IMR-90 (cell line): ENCODE measurements at regions not wholly inside any gene's neighbourhood (a gene's known extent, or its start where the extent isn't known, plus 50 kb on each side); places are given as distances from the start of the nearest gene placed in this dataset.
"Not testable (repeated sequence)": the region's sequence is repeated elsewhere in the genome, so short reads cannot be mapped to it uniquely, and the experiment has no call there.

Experiments
- ATAC-seq: fragments of 200-7000 bp; cut with Tn5 transposase; 2 replicates; pipeline ENCODE4 v1.9.1; 2020; ENCODE audit warnings: low read depth, mild to moderate bottlenecking, moderate library complexity
- BruUV-seq: library from RNA; stranded (reverse); fragments of 400-500 nt; replicated peaks from 2 replicates; lab custom pipeline; 2021; lab: Mats Ljungman, UMichigan
- CTCF ChIA-PET: fragments of 300-600 bp; formaldehyde crosslinking; extraction: SDS; loops from one replicate; lab custom pipeline; 2021; ENCODE audit warnings: antibody characterized with exemption; lab: Yijun Ruan, JAX
- POLR2A ChIA-PET: fragments of 300-600 bp; sonication (Branson Sonifier 250); formaldehyde crosslinking; loops from one replicate; lab custom pipeline; 2022; ENCODE audit warnings: antibody characterized with exemption; ENCODE audit not compliant: unreplicated experiment; lab: Charles Lee
- DNase-seq: peaks from one replicate; pipeline ENCODE4 v3.0.0; 2013
- H2AFZ ChIP-seq: replicated peaks from 2 replicates; pipeline ENCODE3; 2013; ENCODE audit warnings: low read length, mild to moderate bottlenecking; ENCODE audit not compliant: poor library complexity
- H2AK5ac ChIP-seq: 2 replicates; pipeline ENCODE4 v1.6.1; 2013; ENCODE audit warnings: low read depth, low read length, inconsistent platforms
- H2AK9ac ChIP-seq: replicated peaks from 2 replicates; pipeline ENCODE3; 2013; ENCODE audit warnings: mild to moderate bottlenecking, low read depth, low read length, moderate library complexity; ENCODE audit not compliant: poor library complexity
- H2BK120ac ChIP-seq: 2 replicates; pipeline ENCODE4 v1.6.1; 2013; ENCODE audit warnings: low read depth, low read length, inconsistent platforms
- H2BK15ac ChIP-seq: 3 replicates; pipeline ENCODE4 v1.6.1; 2013; ENCODE audit warnings: low read depth, low read length, inconsistent platforms
- H2BK20ac ChIP-seq: 2 replicates; pipeline ENCODE4 v1.6.1; 2013; ENCODE audit warnings: low read depth, mild to moderate bottlenecking, inconsistent platforms, low read length, moderate library complexity
- H2BK5ac ChIP-seq: 2 replicates; pipeline ENCODE4 v1.6.1; 2013; ENCODE audit warnings: mild to moderate bottlenecking, low read depth, low read length, inconsistent platforms; ENCODE audit not compliant: poor library complexity, severe bottlenecking
- H3K14ac ChIP-seq: replicated peaks from 2 replicates; pipeline ENCODE4 v1.6.1; 2013; ENCODE audit warnings: low read depth, low read length, inconsistent platforms
- H3K18ac ChIP-seq: 2 replicates; pipeline ENCODE4 v1.6.1; 2013; ENCODE audit warnings: low read depth, low read length, control low read depth
- H3K23ac ChIP-seq: 2 replicates; pipeline ENCODE4 v1.6.1; 2013; ENCODE audit warnings: low read depth, low read length, inconsistent platforms
- H3K27ac ChIP-seq: 2 replicates; pipeline ENCODE4 v1.5.1; 2013; ENCODE audit warnings: mild to moderate bottlenecking, control low read depth, low read length; ENCODE audit not compliant: insufficient read depth
- H3K27me3 ChIP-seq: 2 replicates; pipeline ENCODE4 v1.6.1; 2013; ENCODE audit warnings: low read length; ENCODE audit not compliant: control insufficient read depth, insufficient read depth
- H3K36me3 ChIP-seq: 2 replicates; pipeline ENCODE4 v1.6.1; 2013; ENCODE audit warnings: low read length, mixed read lengths; ENCODE audit not compliant: control insufficient read depth, insufficient read depth
- H3K4ac ChIP-seq: 2 replicates; pipeline ENCODE4 v1.6.1; 2013; ENCODE audit warnings: low read depth, low read length, inconsistent platforms
- H3K4me1 ChIP-seq: 2 replicates; pipeline ENCODE4 v1.6.1; 2013; ENCODE audit warnings: low read length, mixed read lengths; ENCODE audit not compliant: control insufficient read depth, insufficient read depth
- H3K4me2 ChIP-seq: 2 replicates; pipeline ENCODE4 v1.6.1; 2013; ENCODE audit warnings: low read depth, mild to moderate bottlenecking, control low read depth, low read length, moderate library complexity
- H3K4me3 ChIP-seq: 2 replicates; pipeline ENCODE4 v1.5.1; 2013; ENCODE audit warnings: low read depth, mild to moderate bottlenecking, control low read depth, low read length, moderate library complexity; ENCODE audit not compliant: insufficient read depth
- H3K56ac ChIP-seq: 2 replicates; pipeline ENCODE4 v1.6.1; 2013; ENCODE audit warnings: low read length, inconsistent platforms; ENCODE audit not compliant: insufficient read depth; ENCODE audit errors: extremely low read depth
- H3K79me1 ChIP-seq, 2 experiments: 2 replicates each; pipeline ENCODE4 v1.6.1; 2013; ENCODE audit warnings: low read length in 2 of 2, inconsistent platforms in 1 of 2, low read depth in 1 of 2
- H3K9ac ChIP-seq: 2 replicates; pipeline ENCODE4 v1.6.1; 2013; ENCODE audit warnings: low read depth, low read length, control low read depth
- H3K9me1 ChIP-seq: 2 replicates; pipeline ENCODE4 v1.6.1; 2013; ENCODE audit warnings: low read length, inconsistent platforms; ENCODE audit not compliant: insufficient read depth
- H3K9me3 ChIP-seq: 2 replicates; pipeline ENCODE4 v1.6.1; 2013; ENCODE audit warnings: low read length; ENCODE audit not compliant: control insufficient read depth, insufficient read depth
- H4K20me1 ChIP-seq: 2 replicates; pipeline ENCODE4 v1.6.1; 2013; ENCODE audit warnings: low read length, inconsistent platforms; ENCODE audit not compliant: insufficient read depth
- H4K5ac ChIP-seq: 2 replicates; pipeline ENCODE4 v1.6.1; 2013; ENCODE audit warnings: mild to moderate bottlenecking, low read depth, low read length, control low read depth
- H4K8ac ChIP-seq, 2 experiments: 2 replicates each; pipeline ENCODE4 v1.6.1; 2013; ENCODE audit warnings: low read depth in 2 of 2, low read length in 2 of 2, control low read depth in 1 of 2, inconsistent platforms in 1 of 2
- H4K91ac ChIP-seq: 2 replicates; pipeline ENCODE4 v1.6.1; 2013; ENCODE audit warnings: low read depth, low read length, inconsistent platforms; ENCODE audit not compliant: insufficient read depth
- BHLHE40 ChIP-seq: fragments of 150-350 bp; IDR thresholded peaks from 2 replicates; pipeline ENCODE4 v1.6.1; 2016; ENCODE audit warnings: mild to moderate bottlenecking, low read depth, low read length
- CEBPB ChIP-seq: IDR thresholded peaks from 2 replicates; pipeline ENCODE4 v1.6.1; 2012; ENCODE audit warnings: low read depth, low read length, improper control_type of control experiment
- MAZ ChIP-seq: IDR thresholded peaks from 2 replicates; pipeline ENCODE4 v1.6.1; 2012; ENCODE audit warnings: low read depth, mild to moderate bottlenecking, low read length, improper control_type of control experiment, moderate library complexity, borderline replicate concordance
- MXI1 ChIP-seq: IDR thresholded peaks from 2 replicates; pipeline ENCODE4 v1.6.1; 2012; ENCODE audit warnings: low read depth, mild to moderate bottlenecking, low read length, moderate library complexity, borderline replicate concordance
- POLR2A ChIP-seq: IDR thresholded peaks from 2 replicates; pipeline ENCODE4 v1.6.1; 2012; ENCODE audit warnings: mild to moderate bottlenecking, low read depth, low read length
- RAD21 ChIP-seq: IDR thresholded peaks from 2 replicates; pipeline ENCODE4 v1.6.1; 2012; ENCODE audit warnings: low read length, improper control_type of control experiment
- WGBS, 2 experiments: methylation state at CpG; one replicate each; pipeline versions ENCODE4 v1.1.5 to v1.1.7; 2013; ENCODE audit warnings: missing lambda C conversion rate in 2 of 2; ENCODE audit not compliant: insufficient read length in 1 of 2; ENCODE audit errors: extremely low coverage in 2 of 2; 5-methylcytosine and 5-hydroxymethylcytosine counted together
- dilution Hi-C: fragments of 300-500 bp; cut with HindIII; formaldehyde crosslinking; loops from one replicate; pipeline ENCODE4 v1.14.3; 2018; ENCODE audit warnings: low sequenced_read_pairs; ENCODE audit not compliant: unreplicated experiment
- in situ Hi-C: fragments of 300-500 bp; cut with MboI; formaldehyde crosslinking; loops from 3 replicates; pipeline ENCODE4 v1.14.3; 2019; ENCODE audit warnings: low sequenced_read_pairs, inconsistent platforms, mixed read lengths
- intact Hi-C: fragments of 100-400 bp; cut with micrococcal nuclease; formaldehyde crosslinking; loops from 2 replicates; pipeline ENCODE4 v1.10.0; 2022
- TF ChIP-seq, protein P1 (sequence below): fragments of 150-350 bp; IDR thresholded peaks from 2 replicates; pipeline ENCODE4 v1.6.1; 2016; ENCODE audit warnings: low read depth, mild to moderate bottlenecking, low read length, moderate library complexity, borderline replicate concordance

DNA sequence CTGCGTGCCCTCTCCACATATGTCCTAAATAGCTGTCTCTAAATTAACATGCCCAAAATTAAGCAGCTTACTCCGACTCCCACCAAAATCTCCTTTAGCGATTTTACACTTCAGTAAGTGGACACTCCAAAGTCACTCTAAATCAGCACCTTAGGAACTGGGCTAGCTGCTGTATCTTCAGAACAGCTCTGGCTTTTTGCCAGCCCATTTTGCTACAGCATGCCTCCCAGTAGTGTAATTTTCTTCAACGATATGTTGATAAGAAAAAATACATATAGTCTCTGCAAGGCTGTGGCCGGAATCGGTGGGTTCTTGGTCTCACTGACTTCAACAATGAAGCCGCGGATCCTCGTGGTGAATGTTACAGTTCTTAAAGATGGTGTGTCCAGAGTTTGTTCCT is 291.8 kb upstream of the RGPD4 start:
- no peaks in the 10 kb centered on the region for H3K9me3 ChIP-seq
- no peak overlapping the region for H3K4me3 ChIP-seq
- no peak overlapping the region for H3K4me2 ChIP-seq
- H4K5ac ChIP-seq, result no peak overlapping the region
- no peak overlapping the region for H4K91ac ChIP-seq
- TF ChIP-seq MAZ, result no peak
- TF ChIP-seq, protein P1, sequence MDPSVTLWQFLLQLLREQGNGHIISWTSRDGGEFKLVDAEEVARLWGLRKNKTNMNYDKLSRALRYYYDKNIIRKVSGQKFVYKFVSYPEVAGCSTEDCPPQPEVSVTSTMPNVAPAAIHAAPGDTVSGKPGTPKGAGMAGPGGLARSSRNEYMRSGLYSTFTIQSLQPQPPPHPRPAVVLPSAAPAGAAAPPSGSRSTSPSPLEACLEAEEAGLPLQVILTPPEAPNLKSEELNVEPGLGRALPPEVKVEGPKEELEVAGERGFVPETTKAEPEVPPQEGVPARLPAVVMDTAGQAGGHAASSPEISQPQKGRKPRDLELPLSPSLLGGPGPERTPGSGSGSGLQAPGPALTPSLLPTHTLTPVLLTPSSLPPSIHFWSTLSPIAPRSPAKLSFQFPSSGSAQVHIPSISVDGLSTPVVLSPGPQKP, result no peak
- no peak for TF ChIP-seq CEBPB
- no peak for TF ChIP-seq BHLHE40
- no peak for TF ChIP-seq MXI1
- TF ChIP-seq RAD21, result no peak
- no peak for TF ChIP-seq POLR2A
- no peak overlapping the region for H2AK9ac ChIP-seq
- CTCF ChIA-PET, result no interaction called here
- dilution Hi-C loops (no loop called here), intact Hi-C loops (no loop called here), in situ Hi-C loops (no loop called here)
- POLR2A ChIA-PET, result no interaction called here
- no peak overlapping the region for H2AK5ac ChIP-seq
- ATAC-seq, result no peak
- H3K18ac ChIP-seq, result no peak overlapping the region
- no TSS peak for BruUV-seq
- H3K4ac ChIP-seq, result no peak overlapping the region
- no peaks in the 10 kb centered on the region for H3K79me1 ChIP-seq
- no peak overlapping the region for H4K8ac ChIP-seq
- no peak for DNase-seq
- H2BK20ac ChIP-seq, result no peak overlapping the region
- no peaks in the 10 kb centered on the region for H3K4me1 ChIP-seq
- no peak overlapping the region for H2BK5ac ChIP-seq
- H2BK15ac ChIP-seq, result no peak overlapping the region
- no peak overlapping the region for H3K9ac ChIP-seq
- no peaks in the 10 kb centered on the region for H4K20me1 ChIP-seq
- H2BK120ac ChIP-seq, result no peak overlapping the region
- no peak overlapping the region for H3K14ac ChIP-seq
- no peak overlapping the region for H3K23ac ChIP-seq
- no peak overlapping the region for H2AFZ ChIP-seq
- no peaks in the 10 kb centered on the region for H3K27me3 ChIP-seq
- WGBS, 2 experiments, result 84% methylated on average over 6 of the region's 9 CpGs; no CpG with 5 or more reads in 1 of the 2 experiments
- no peak overlapping the region for H3K56ac ChIP-seq
- no peak overlapping the region for H3K27ac ChIP-seq
- no peaks in the 10 kb centered on the region for H3K9me1 ChIP-seq
- H3K36me3 ChIP-seq, result no peaks in the 10 kb centered on the region

DNA sequence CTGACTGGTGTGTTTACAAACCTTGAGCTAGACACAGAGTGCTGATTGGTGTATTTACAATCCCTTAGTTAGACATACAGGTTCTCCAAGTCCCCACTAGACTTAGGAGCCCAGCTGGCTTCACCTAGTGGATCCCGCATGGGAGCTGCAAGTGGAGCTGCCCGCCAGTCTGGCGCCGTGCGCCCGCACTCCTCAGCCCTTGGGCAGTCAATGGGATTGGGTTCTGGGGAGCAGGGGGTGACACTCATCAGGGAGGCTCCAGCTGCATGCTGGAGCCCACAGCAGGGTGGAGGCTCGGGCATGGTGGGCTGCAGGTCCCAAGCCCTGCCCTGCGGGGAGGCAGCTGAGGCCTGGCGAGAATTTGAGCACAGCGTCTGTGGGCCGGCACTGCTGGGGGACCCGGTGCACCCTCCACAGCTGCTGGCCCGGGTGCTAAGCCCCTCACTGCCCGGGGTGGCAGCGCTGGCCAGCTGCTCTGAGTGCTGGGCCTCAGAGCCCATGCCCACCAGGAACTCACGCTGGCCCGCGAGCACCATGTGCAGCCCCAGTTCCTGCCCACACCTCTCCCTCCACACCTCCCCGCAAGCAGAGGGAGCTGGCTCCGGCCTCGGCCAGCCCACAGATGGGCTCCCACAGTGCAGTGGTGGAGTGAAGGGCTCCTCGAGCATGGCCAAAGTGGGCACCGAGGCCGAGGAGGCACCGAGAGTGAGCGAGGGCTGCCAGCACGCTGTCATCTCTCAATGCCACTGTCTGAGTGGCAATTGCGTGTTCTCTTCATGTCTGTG is 290.6 kb upstream of the RGPD4 start:
- H3K27me3 ChIP-seq, CTCF ChIA-PET, dilution Hi-C loops, H4K5ac ChIP-seq, H3K4me1 ChIP-seq, H3K9me1 ChIP-seq, POLR2A ChIA-PET, H3K27ac ChIP-seq, H3K4ac ChIP-seq, H3K36me3 ChIP-seq, H2BK20ac ChIP-seq, H3K4me2 ChIP-seq, H2AK9ac ChIP-seq, H4K91ac ChIP-seq, H3K79me1 ChIP-seq, H3K23ac ChIP-seq, H2AK5ac ChIP-seq, H3K18ac ChIP-seq, intact Hi-C loops, H3K9me3 ChIP-seq, H4K8ac ChIP-seq, H2BK5ac ChIP-seq, ATAC-seq, DNase-seq, H2AFZ ChIP-seq, H3K9ac ChIP-seq, in situ Hi-C loops, H4K20me1 ChIP-seq, H3K14ac ChIP-seq, H3K4me3 ChIP-seq, BruUV-seq, H3K56ac ChIP-seq, H2BK120ac ChIP-seq, H2BK15ac ChIP-seq: not testable (repeated sequence)
- 74% methylated on average over 7 of the region's 28 CpGs; no CpG with 5 or more reads in 1 of the 2 experiments for WGBS, 2 experiments
